Stimulated activated CD4-positive, alpha-beta T cell treated with anti-CD3 and anti-CD28 coated beads, Interleukin-1b, Interleukin-23, amount 100 ng/mL, for 4 hours (primary cell): ENCODE measurements at regions not wholly inside any gene's neighbourhood (a gene's known extent, or its start where the extent isn't known, plus 50 kb on each side); places are given as distances from the start of the nearest gene placed in this dataset.

Experiments used
- DNase-seq, 2 donors: peaks; one replicate each; pipeline ENCODE4 v3.0.0-alpha.2; 2020; ENCODE audit warnings: low read depth in 2 of 2

- DNase-seq = peak in 1 of 2 donors; percentile 31
Observed at GRCh38 chr10:60728056-60728455, 50.2 kb upstream of the CDK1 start.

DNA sequence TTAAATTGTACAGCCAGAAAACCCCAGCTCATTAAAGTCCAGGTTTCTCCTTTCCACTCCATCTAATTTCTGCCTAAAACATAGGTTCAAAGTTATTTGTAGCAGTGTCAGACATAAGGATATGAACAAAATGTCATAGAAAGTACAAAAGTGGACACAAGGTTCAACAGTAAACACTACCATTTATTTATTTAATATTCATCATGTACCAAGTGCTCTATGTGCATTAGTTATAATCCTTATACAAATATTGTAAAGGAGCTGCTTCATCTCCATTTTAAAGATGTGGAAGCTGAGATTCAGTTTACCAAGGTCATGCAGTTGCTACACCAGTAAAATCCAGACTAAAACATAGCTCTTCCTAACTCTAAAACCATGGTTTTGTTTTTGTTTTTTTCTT lies 52.0 kb upstream of the CDK1 start:
- DNase-seq = no peak

- DNase-seq = no peak
Observed at GRCh38 chr10:60722623-60723022, 55.7 kb upstream of the CDK1 start.

DNA sequence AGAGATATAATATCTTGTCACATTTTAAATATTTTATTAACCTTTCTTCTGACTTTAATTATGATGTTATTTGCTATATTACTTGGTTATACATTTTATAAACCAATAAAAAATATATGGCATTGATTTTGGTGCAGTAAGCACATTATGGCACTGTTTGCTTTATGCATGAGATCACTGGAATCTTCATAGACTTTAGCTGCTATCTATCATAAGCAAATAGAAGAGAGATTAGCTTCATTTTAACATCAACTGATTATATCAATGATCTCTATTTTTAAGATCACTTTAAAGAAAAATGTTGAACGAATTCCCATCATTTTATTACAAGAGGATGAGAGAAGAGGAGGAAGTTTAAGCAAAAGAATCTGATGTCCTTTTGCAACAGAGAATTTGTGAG lies 58.6 kb upstream of the CDK1 start:
- no peak for DNase-seq

GRCh38 chr10:60718886-60719285 lies 59.4 kb upstream of the CDK1 start:
- no peak for DNase-seq

DNA sequence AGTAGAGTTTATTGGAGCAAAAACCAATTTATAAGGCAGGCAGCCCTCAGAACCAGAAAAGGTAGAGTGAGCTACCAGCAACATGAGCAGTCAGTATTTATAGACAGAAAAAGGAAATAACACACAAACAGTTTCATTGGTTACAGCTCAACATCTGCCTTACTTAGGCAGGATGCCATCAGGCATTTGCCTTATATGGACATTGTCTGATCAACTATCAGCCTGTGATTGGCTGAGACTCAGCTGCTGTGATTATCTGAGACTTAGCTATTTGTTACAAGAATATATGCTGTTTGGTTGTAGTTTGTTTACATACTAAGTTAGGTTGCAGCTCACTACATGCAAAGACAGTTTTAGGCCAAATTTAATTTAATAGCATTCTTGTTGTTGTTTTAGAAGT lies 60.4 kb upstream of the CDK1 start:
- no peak for DNase-seq

GRCh38 chr10:60714233-60714632 lies 64.0 kb upstream of the CDK1 start:
- DNase-seq = no peak

DNA sequence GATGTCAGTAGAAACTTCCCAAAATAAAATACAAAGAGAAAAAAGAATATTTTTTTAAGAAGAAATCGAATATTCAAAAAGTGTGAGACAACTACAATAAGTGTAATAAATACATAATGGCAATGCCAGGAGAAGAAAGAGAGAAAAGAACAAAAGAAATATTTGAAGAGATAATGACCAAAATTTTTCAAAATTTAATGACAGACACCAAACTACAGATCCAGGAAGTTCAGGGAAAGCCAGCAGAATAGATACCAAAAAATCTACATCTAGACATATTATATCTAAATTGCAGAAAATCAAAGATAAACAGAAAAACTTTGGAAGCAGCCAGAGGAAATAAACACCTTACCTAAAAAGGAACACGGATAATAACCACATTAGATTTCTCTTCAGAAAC lies 66.8 kb upstream of the CDK1 start:
- DNase-seq = no peak

- no peak for DNase-seq
Observed at GRCh38 chr10:60710041-60710440, 68.2 kb upstream of the CDK1 start.

GRCh38 chr10:60708666-60709065 lies 69.6 kb upstream of the CDK1 start:
- no peak for DNase-seq

DNA sequence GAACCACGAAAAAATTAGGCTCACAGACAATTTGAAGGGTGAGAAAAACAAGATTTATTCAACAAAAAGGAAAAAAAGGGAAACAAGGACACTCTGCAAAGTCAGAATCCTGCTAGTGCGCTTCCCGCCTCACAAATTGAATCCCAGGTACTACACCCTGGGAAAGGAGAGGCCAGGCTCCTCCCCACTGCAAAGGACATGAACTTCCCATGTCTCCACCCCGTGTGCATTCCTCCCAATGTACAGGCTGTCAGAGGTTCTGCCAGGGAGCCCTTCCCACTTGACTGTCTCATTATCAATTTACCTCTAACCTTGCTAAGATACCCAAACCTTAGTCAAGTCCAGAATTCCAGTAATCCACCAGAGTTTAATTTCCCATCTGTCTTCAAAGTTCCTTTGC lies 70.4 kb upstream of the CDK1 start:
- DNase-seq = no peak

- DNase-seq = no peak
Observed at GRCh38 chr10:60706146-60706545, 72.1 kb upstream of the CDK1 start.

- no peak for DNase-seq
Observed at GRCh38 chr10:60705376-60705775, 72.9 kb upstream of the CDK1 start.

DNA sequence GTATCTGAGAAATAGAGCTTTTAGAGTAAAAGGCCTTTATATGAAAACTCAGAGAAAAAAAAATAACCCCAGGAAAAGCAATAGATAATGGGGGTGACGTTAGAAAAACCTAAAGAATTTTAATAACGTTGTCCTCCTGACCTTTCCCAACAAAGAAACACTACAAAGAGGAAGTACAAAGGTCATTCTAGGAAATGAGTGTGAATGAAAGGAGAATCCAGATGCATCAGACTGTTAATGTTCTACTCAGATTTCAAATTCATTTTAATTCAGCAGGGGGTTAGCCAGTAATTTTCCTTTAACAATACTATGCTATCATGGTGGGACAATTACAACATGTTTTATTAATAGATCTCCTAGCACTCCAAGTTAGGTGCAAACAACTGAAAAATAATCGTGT lies 73.8 kb upstream of the CDK1 start:
- DNase-seq = no peak

DNA sequence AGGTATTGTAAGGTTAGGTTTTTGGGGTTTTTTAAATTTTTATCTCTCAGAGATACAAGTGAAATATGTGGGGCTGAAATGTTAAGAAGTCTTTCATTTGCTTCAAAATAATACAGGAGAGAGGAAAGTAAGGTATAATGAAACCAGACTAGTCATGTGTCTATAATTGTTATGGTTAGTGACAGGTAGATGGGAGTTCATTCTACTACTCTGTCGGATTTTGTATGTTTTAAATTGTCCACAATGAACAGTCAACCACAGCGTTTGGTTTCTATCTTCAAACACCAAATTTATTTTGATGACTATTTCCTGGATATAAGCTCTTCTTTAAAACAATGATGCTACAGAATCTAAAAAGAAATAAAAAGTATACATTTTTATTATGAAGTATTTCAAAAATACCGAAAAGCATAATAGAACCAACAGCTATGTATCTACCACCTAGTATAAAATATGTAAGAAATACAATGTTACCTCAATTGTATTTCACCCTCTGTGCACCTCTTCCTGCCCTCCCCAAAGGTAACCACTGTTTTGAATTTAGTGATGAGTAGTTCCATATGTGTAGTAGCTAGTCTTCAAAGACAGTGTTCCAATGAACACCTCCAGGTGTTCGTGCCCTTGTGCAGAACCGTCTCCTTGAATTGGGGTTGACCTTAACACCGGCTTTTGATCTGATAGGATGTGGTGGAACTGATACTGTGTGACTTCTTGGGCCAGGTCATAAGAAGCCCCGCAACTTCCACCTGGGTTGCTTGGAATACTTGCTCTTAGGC lies 74.8 kb upstream of the CDK1 start:
- DNase-seq = no peak

- no peak for DNase-seq
Observed at GRCh38 chr10:60687679-60688078, 90.6 kb upstream of the CDK1 start.

- no peak for DNase-seq
Observed at GRCh38 chr10:60684091-60684490, 94.2 kb upstream of the CDK1 start.

GRCh38 chr10:60681103-60681502 lies 97.2 kb upstream of the CDK1 start:
- no peak for DNase-seq

DNA sequence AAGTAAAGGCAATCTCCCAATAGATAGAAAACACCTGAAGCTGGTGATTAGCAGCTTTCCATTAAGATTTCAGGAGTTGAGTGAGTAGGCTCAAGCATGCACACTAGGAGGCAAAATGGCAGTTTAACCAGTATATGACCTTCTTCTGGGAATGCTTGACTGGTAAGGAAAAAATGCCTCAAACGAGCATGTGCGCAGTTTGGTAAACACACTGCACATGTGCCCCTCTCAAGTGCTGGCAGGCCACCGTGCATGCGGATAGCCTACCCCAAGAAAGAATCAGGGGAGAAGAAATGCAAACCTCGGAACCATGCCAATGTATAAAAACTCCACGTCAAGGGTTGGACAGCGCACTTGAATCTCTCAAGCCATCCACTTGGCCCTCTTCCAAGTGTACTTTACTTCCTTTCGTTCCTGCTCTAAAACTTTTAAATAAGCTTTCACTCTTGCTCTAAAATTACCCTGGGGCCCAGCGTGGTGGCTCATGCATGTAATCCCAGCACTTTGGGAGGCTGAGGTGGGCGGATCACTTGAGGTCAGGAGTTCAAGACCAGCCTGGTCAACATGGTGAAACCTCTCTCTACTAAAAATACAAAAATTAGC lies 98.8 kb upstream of the CDK1 start:
- DNase-seq = no peak

DNA sequence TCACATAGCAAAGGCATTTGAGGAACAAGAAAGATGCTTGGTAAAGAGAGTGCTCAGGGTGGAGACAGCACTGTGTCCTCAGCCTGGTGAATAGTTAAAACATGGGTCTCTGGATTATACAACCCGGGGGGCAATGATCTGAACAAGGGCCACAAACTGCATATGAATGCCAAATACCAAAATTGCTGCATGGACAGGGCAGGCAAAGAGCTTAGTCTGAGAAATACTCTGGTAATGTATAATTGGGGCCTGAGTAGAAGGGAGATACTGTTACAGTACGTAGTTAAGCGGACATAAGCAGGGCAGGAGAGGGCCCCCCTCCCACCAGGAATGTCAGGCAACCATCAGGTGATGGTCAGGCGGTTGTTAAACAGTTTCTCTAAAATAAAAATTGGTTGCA lies 99.3 kb upstream of the CDK1 start:
- no peak for DNase-seq

- DNase-seq = no peak
Observed at GRCh38 chr10:60677531-60678129, 100.6 kb upstream of the CDK1 start.

GRCh38 chr10:60675236-60675635 lies 103.0 kb upstream of the CDK1 start:
- DNase-seq = no peak

GRCh38 chr10:60669501-60669900 lies 108.8 kb upstream of the CDK1 start:
- no peak for DNase-seq
